GM12874 (cell line): ENCODE measurements at regions not wholly inside any gene's neighbourhood (a gene's known extent, or its start where the extent isn't known, plus 50 kb on each side); places are given as distances from the start of the nearest gene placed in this dataset.

ENCODE experiments used
- CTCF ChIP-seq: IDR thresholded peaks from 2 replicates; pipeline ENCODE4 v1.5.1; 2011; ENCODE audit warnings: low read depth, mild to moderate bottlenecking, control low read depth, low read length, moderate library complexity; ENCODE audit not compliant: insufficient read depth

GRCh38 chr3:158882445-158882844 is 80.6 kb downstream of the MFSD1 start:
- TF ChIP-seq CTCF: no peak

- TF ChIP-seq CTCF: no peak
Measured at GRCh38 chr3:158896729-158897128, 94.9 kb downstream of the MFSD1 start.

- no peak for TF ChIP-seq CTCF
Measured at GRCh38 chr3:158906749-158907148, 104.9 kb downstream of the MFSD1 start.

- no peak for TF ChIP-seq CTCF
Measured at GRCh38 chr3:158908187-158908734, 106.4 kb downstream of the MFSD1 start.

- no peak for TF ChIP-seq CTCF
Measured at GRCh38 chr3:158909870-158910269, 108.0 kb downstream of the MFSD1 start.

- no peak for TF ChIP-seq CTCF
Measured at GRCh38 chr3:158911586-158911985, 109.7 kb downstream of the MFSD1 start.

- TF ChIP-seq CTCF: no peak
Measured at GRCh38 chr3:158912188-158912587, 110.3 kb downstream of the MFSD1 start.
